AML-193 (cell line): ENCODE measurements at regions not wholly inside any gene's neighbourhood (a gene's known extent, or its start where the extent isn't known, plus 50 kb on each side); places are given as distances from the start of the nearest gene placed in this dataset.

Source experiments
- DNase-seq, 2 experiments: peaks; one replicate each; lab custom pipeline; 2025; lab: John Stamatoyannopoulos, UW

DNA sequence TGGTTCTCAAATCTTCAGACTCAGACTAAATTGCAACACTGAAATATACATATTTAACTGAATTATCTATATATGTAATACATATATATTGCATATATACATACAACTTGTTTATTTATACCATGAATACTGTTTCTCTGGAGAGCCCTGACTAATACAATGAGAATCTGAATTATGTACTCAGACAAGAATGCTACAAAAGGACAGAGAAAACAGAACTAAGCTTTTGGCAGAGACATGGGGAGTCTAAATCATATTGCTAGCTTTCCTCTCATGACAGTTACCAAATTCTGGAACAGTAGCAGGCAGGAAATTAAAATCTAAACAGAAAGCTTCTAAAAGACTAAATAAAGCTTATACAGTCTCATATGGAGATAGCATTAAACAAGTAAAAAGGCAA, 142.4 kb upstream of the KCNMB2 start:
- no peak for DNase-seq

DNA sequence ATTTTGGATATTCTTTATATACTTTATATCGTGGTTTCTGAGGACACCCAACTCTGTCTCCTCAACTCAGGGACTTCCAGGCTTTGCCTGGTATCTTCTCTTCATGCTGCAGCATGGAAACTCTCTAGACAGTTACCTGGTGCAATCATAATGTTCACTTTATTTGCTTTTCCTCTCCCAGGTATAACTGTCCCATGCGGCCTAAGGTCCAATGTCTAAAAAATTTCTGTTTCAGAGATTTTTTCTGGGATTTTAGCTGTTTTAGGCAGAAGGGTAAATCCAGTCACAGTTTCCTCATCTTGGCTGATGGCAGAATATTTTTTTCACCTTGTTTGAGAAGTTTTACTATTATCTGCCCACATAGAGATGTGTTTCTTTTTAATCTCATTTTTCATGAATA, 139.9 kb upstream of the KCNMB2 start:
- DNase-seq: no peak

DNA sequence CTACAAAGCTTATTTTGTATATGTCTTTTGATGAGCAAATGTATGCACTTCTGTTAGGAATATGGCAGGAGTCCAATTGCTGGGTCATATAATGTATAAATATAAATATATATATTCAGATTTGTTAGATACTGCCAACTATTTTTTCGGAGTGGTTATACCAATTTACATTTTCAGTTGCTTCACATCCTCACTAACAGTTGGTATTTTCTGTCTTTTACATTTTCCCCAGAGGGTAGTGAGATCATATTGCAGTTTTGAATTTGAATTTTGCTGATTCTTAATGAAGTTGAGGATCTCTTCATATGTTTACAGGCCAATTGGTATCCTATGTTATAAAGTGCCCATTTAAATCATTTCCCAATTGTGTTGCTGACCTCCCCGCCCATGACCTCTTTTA, 139.0 kb upstream of the KCNMB2 start:
- DNase-seq: no peak

- no peak for DNase-seq
These were observed 138.4 kb upstream of the KCNMB2 start for GRCh38 chr3:178397836-178398235.

GRCh38 chr3:178404961-178405360, 131.3 kb upstream of the KCNMB2 start:
- no peak for DNase-seq

- DNase-seq: no peak
These were observed 130.7 kb upstream of the KCNMB2 start for GRCh38 chr3:178405531-178405930.

- DNase-seq: no peak
These were observed 130.0 kb upstream of the KCNMB2 start for GRCh38 chr3:178406206-178406605.

DNA sequence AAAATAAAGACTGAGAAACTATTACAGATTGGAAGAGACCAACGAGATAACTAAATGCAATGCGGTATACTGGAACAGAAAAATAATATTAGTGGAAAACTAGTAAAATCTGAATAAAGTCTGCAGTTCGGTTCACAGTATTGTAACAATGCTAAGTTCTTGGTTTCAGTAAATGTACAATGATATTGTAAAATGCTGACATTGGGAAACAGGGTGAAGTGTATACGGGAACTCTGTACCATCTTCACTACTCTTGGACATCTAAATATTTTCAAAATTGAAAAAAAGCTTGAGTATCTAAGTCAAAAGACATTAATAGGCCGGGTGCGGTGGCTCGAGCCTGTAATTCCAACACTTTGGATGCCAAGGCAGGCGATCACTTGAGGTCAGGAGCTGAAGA, 120.9 kb upstream of the KCNMB2 start:
- DNase-seq: no peak

GRCh38 chr3:178417736-178418135, 118.5 kb upstream of the KCNMB2 start:
- DNase-seq: no peak

DNA sequence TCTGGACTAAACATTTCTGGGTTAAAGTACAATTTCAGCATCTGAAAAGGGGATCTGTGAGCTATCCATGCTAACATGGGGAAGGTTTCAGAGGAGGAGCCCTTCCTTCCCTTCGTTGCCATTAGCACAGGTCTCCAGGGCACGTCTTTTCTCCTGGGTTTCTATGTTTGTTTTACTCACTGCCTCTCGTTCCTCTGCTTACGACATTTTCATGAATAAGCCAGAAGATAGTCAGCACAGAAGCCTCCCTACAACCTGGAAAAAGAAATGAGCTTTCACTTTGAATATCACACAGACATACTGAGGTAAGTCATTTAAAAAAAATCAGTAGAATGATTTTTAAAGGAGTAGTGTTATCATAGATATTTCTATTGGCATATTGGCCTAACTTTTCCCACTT, 117.2 kb upstream of the KCNMB2 start:
- no peak for DNase-seq

GRCh38 chr3:178420033-178420432, 116.2 kb upstream of the KCNMB2 start:
- DNase-seq: no peak

DNA sequence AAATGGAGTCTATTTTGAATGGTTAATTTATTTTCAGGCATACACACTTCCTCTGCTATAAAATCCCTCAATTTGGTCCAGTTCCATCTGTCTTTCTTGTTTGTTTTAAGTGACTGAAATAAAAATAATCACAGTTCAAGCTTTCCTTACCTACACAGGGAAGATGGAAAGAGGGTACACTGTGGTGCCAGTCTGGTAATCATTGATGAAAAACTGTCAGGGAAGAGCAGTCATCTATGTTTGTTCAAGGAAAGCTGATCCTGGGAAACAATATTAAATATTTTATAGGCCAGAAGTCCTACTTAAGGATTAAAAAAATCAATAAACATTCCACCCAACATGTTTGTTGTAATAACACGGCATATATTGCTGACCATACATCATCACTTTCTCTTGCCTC, 115.2 kb upstream of the KCNMB2 start:
- DNase-seq: no peak

DNA sequence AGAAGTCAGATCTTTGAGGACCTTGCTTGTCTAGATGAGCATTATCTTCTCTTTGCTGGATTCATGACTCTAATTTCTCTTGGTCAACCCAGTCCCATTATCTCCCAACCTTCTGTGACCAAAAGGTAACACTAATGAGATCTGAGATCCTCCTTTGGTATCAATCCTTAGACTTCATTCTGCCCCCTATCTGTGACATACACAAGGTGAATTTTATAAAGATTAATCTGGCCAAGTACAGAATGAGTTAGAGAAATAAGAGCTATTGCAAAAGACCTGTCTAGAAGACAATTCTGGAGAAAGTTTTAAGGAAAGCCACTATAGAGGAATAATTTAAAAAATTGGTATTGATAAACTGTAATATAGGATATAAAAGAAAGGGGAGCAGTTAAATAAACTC, 113.8 kb upstream of the KCNMB2 start:
- no peak for DNase-seq

DNA sequence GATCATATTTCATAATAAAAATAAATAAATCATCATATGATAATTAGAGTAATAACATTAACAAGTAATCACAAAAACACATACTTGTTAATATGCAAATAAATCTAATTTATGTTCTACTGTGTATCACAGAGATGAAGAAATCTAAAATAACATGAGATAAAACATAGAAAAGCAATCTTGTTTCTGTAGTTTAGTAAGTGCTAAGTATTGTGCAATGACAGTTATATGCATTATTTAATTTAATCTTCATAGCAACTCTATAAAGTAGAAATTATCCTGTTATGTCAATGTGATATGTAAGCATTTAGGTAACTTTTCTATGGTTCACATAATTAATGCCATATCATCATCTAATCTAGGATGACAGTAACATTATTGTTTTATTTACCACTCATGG, 108.2 kb upstream of the KCNMB2 start:
- DNase-seq: no peak

- no peak for DNase-seq
These were observed 101.9 kb upstream of the KCNMB2 start for GRCh38 chr3:178434206-178434805.

DNA sequence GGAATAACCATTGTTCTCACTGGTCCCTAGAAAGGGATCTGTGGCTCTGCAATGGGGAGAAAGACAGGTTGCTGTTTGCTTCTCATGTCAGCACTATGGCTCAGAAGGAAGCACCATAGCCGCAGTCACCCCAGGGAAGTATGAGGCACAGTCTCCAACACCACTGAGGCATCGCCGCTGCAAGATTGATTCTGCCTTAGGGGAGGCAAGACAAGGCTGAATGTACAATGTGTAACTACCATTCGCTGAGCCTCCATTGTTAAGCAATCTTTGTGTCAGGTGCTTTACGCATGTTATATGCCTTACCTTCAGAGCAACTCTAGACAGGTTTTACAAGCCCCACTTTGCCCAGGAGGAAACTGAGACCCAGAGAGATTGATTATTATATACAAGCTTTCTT, 100.7 kb upstream of the KCNMB2 start:
- no peak for DNase-seq

GRCh38 chr3:178436773-178437172, 99.5 kb upstream of the KCNMB2 start:
- peak; percentile 48 to 54 for DNase-seq

- DNase-seq: no peak
These were observed 99.0 kb upstream of the KCNMB2 start for GRCh38 chr3:178437236-178437635.

DNA sequence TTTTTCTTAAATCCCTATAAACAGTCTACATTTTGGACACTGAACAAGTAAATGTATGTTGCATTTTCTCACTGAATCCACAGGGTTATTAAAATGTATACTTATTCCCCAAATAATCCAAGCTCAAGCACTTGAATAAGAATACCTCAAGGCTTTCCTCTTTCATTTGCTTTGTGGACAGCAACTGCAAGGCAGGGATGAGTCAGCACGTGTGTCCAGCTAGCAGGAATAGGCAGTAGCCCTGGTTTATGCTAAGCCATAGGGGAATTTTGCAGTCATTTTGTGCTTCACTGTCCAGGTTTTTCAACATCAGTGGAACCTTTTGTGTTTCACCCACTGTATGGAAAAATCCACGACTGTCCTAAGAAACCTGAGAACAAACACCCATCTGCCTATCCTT, 96.7 kb upstream of the KCNMB2 start:
- no peak for DNase-seq

- no peak for DNase-seq
These were observed 96.2 kb upstream of the KCNMB2 start for GRCh38 chr3:178440043-178440442.

- no peak for DNase-seq
These were observed 92.6 kb upstream of the KCNMB2 start for GRCh38 chr3:178443634-178444033.

GRCh38 chr3:178445139-178445538, 91.1 kb upstream of the KCNMB2 start:
- DNase-seq: no peak

GRCh38 chr3:178446059-178446458, 90.2 kb upstream of the KCNMB2 start:
- no peak for DNase-seq

DNA sequence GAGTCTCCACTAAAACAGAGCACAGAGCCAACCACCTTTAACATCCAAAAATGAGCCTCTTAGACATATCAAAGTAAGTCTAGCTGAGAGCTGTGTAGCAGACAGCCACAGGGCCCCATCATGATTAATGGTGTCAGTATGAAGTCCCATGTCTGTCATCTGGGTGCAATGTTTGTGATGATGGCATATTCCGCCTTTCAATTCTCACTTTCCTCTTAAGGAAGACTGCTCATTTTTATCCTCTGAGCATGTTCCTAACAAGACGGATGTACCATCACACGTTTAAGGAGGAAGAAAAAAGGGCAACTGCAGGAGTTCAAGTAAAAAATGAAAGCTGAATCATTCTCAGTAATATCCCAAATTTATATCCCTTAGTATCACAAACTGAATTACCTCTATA, 85.8 kb upstream of the KCNMB2 start:
- DNase-seq: no peak

- no peak for DNase-seq
These were observed 84.4 kb upstream of the KCNMB2 start for GRCh38 chr3:178451799-178452198.
